BLaER1 (cell line): ENCODE measurements at regions not wholly inside any gene's neighbourhood (a gene's known extent, or its start where the extent isn't known, plus 50 kb on each side); places are given as distances from the start of the nearest gene placed in this dataset.

Experiments used
- H3K27ac ChIP-seq: shearing (Covaris generic); formaldehyde crosslinking; 2 replicates; pipeline ENCODE4 v1.8.1; 2022
- H3K27me3 ChIP-seq: shearing (Covaris generic); formaldehyde crosslinking; 2 replicates; pipeline ENCODE4 v1.8.1; 2022
- H3K36me3 ChIP-seq: shearing (Covaris generic); formaldehyde crosslinking; 2 replicates; pipeline ENCODE4 v1.8.1; 2022
- H3K4me1 ChIP-seq: shearing (Covaris generic); formaldehyde crosslinking; 2 replicates; pipeline ENCODE4 v1.8.1; 2022
- H3K4me2 ChIP-seq: shearing (Covaris generic); formaldehyde crosslinking; 2 replicates; pipeline ENCODE4 v1.8.1; 2022
- H3K4me3 ChIP-seq: shearing (Covaris generic); formaldehyde crosslinking; 2 replicates; pipeline ENCODE4 v1.8.1; 2022
- H3K9ac ChIP-seq: shearing (Covaris generic); formaldehyde crosslinking; 2 replicates; pipeline ENCODE4 v1.8.1; 2022
- H3K9me3 ChIP-seq: shearing (Covaris generic); formaldehyde crosslinking; 2 replicates; pipeline ENCODE4 v1.8.1; 2022
- H4K20me1 ChIP-seq: shearing (Covaris generic); formaldehyde crosslinking; 2 replicates; pipeline ENCODE4 v1.8.1; 2022
- Cebpa-rat ChIP-seq: shearing (Covaris generic); IDR thresholded peaks from 2 replicates; pipeline ENCODE4 v1.8.1; 2022

GRCh38 chr4:28883211-28883610 is 1837.0 kb upstream of the PCDH7 start:
- H3K27me3 ChIP-seq: no peaks in the 10 kb centered on the region
- no peak for TF ChIP-seq Cebpa-rat
- no peak overlapping the region for H3K4me3 ChIP-seq
- H4K20me1 ChIP-seq: no peaks in the 10 kb centered on the region
- H3K36me3 ChIP-seq: no peaks in the 10 kb centered on the region
- H3K4me1 ChIP-seq: no peaks in the 10 kb centered on the region
- H3K9ac ChIP-seq: no peak overlapping the region
- no peak overlapping the region for H3K4me2 ChIP-seq
- H3K9me3 ChIP-seq: no peaks in the 10 kb centered on the region
- no peak overlapping the region for H3K27ac ChIP-seq

- Histone ChIP-seq H3K9ac (no peak overlapping the region), H3K9me3 (no peaks in the 10 kb centered on the region), H3K4me3 (no peak overlapping the region), H3K4me1 (no peaks in the 10 kb centered on the region), H4K20me1 (no peaks in the 10 kb centered on the region), H3K4me2 (no peak overlapping the region), H3K27ac (no peak overlapping the region), H3K36me3 (no peaks in the 10 kb centered on the region), H3K27me3 (no peaks in the 10 kb centered on the region)
- TF ChIP-seq Cebpa-rat: no peak
Measured at GRCh38 chr4:28886934-28887333, 1833.2 kb upstream of the PCDH7 start.

GRCh38 chr4:28890949-28891775 is 1829.0 kb upstream of the PCDH7 start:
- Histone ChIP-seq H3K4me2 (no peak overlapping the region), H3K27me3 (no peaks in the 10 kb centered on the region), H3K4me3 (no peak overlapping the region), H4K20me1 (no peaks in the 10 kb centered on the region), H3K9me3 (peaks cover 8% of the 10 kb centered on the region; the same call in 1 of the 2 replicates), H3K9ac (no peak overlapping the region), H3K27ac (no peak overlapping the region), H3K4me1 (no peaks in the 10 kb centered on the region), H3K36me3 (no peaks in the 10 kb centered on the region)
- TF ChIP-seq Cebpa-rat: no peak

- Histone ChIP-seq H3K9me3 (no peaks in the 10 kb centered on the region), H4K20me1 (no peaks in the 10 kb centered on the region), H3K27ac (no peak overlapping the region), H3K4me3 (no peak overlapping the region), H3K9ac (no peak overlapping the region), H3K36me3 (no peaks in the 10 kb centered on the region), H3K4me2 (no peak overlapping the region), H3K4me1 (no peaks in the 10 kb centered on the region), H3K27me3 (no peaks in the 10 kb centered on the region)
- no peak for TF ChIP-seq Cebpa-rat
Measured at GRCh38 chr4:28913466-28913865, 1806.7 kb upstream of the PCDH7 start.

- TF ChIP-seq Cebpa-rat: no peak
- Histone ChIP-seq H3K9me3 (no peaks in the 10 kb centered on the region), H3K36me3 (no peaks in the 10 kb centered on the region), H3K4me2 (no peak overlapping the region), H3K4me3 (no peak overlapping the region), H3K9ac (no peak overlapping the region), H3K4me1 (no peaks in the 10 kb centered on the region), H3K27me3 (no peaks in the 10 kb centered on the region), H3K27ac (no peak overlapping the region), H4K20me1 (no peaks in the 10 kb centered on the region)
Measured at GRCh38 chr4:28916585-28916984, 1803.6 kb upstream of the PCDH7 start.

GRCh38 chr4:28918871-28919270 is 1801.3 kb upstream of the PCDH7 start:
- no peaks in the 10 kb centered on the region for H3K9me3 ChIP-seq
- H3K9ac ChIP-seq: no peak overlapping the region
- H3K27me3 ChIP-seq: no peaks in the 10 kb centered on the region
- H3K27ac ChIP-seq: no peak overlapping the region
- TF ChIP-seq Cebpa-rat: no peak
- H3K4me1 ChIP-seq: no peaks in the 10 kb centered on the region
- H3K4me3 ChIP-seq: no peak overlapping the region
- no peak overlapping the region for H3K4me2 ChIP-seq
- H4K20me1 ChIP-seq: no peaks in the 10 kb centered on the region
- H3K36me3 ChIP-seq: no peaks in the 10 kb centered on the region

GRCh38 chr4:28921886-28922285 is 1798.3 kb upstream of the PCDH7 start:
- Histone ChIP-seq H3K9me3 (no peaks in the 10 kb centered on the region), H4K20me1 (no peaks in the 10 kb centered on the region), H3K4me3 (no peak overlapping the region), H3K4me1 (no peaks in the 10 kb centered on the region), H3K36me3 (no peaks in the 10 kb centered on the region), H3K9ac (no peak overlapping the region), H3K27me3 (no peaks in the 10 kb centered on the region), H3K27ac (no peak overlapping the region), H3K4me2 (no peak overlapping the region)
- TF ChIP-seq Cebpa-rat: no peak

- TF ChIP-seq Cebpa-rat: no peak
- Histone ChIP-seq H3K9ac (no peak overlapping the region), H3K27me3 (no peaks in the 10 kb centered on the region), H3K4me1 (no peaks in the 10 kb centered on the region), H3K9me3 (no peaks in the 10 kb centered on the region), H4K20me1 (no peaks in the 10 kb centered on the region), H3K4me3 (no peak overlapping the region), H3K36me3 (no peaks in the 10 kb centered on the region), H3K27ac (no peak overlapping the region), H3K4me2 (no peak overlapping the region)
Measured at GRCh38 chr4:28926156-28926555, 1794.0 kb upstream of the PCDH7 start.

- no peak overlapping the region for H3K4me2 ChIP-seq
- no peaks in the 10 kb centered on the region for H3K9me3 ChIP-seq
- no peak overlapping the region for H3K9ac ChIP-seq
- no peak for TF ChIP-seq Cebpa-rat
- no peaks in the 10 kb centered on the region for H3K27me3 ChIP-seq
- no peaks in the 10 kb centered on the region for H3K36me3 ChIP-seq
- no peaks in the 10 kb centered on the region for H3K4me1 ChIP-seq
- H4K20me1 ChIP-seq: no peaks in the 10 kb centered on the region
- H3K27ac ChIP-seq: no peak overlapping the region
- no peak overlapping the region for H3K4me3 ChIP-seq
Measured at GRCh38 chr4:28942631-28943030, 1777.5 kb upstream of the PCDH7 start.

GRCh38 chr4:28947374-28947773 is 1772.8 kb upstream of the PCDH7 start:
- no peaks in the 10 kb centered on the region for H4K20me1 ChIP-seq
- H3K9me3 ChIP-seq: no peaks in the 10 kb centered on the region
- H3K36me3 ChIP-seq: no peaks in the 10 kb centered on the region
- H3K27ac ChIP-seq: no peak overlapping the region
- H3K4me1 ChIP-seq: no peaks in the 10 kb centered on the region
- H3K4me3 ChIP-seq: no peak overlapping the region
- no peak overlapping the region for H3K9ac ChIP-seq
- no peaks in the 10 kb centered on the region for H3K27me3 ChIP-seq
- H3K4me2 ChIP-seq: no peak overlapping the region
- TF ChIP-seq Cebpa-rat: no peak

GRCh38 chr4:28948501-28948900 is 1771.7 kb upstream of the PCDH7 start:
- no peaks in the 10 kb centered on the region for H3K4me1 ChIP-seq
- no peak overlapping the region for H3K9ac ChIP-seq

More at GRCh38 chr4:28948501-28948900, 1771.7 kb upstream of the PCDH7 start:
- TF ChIP-seq Cebpa-rat: no peak
- no peaks in the 10 kb centered on the region for H3K9me3 ChIP-seq
- H4K20me1 ChIP-seq: no peaks in the 10 kb centered on the region
- no peak overlapping the region for H3K4me3 ChIP-seq
- no peak overlapping the region for H3K4me2 ChIP-seq
- H3K27ac ChIP-seq: no peak overlapping the region
- no peaks in the 10 kb centered on the region for H3K36me3 ChIP-seq
- H3K27me3 ChIP-seq: no peaks in the 10 kb centered on the region
